DOHH2 (cell line): ENCODE measurements at regions not wholly inside any gene's neighbourhood (a gene's known extent, or its start where the extent isn't known, plus 50 kb on each side); places are given as distances from the start of the nearest gene placed in this dataset.

Experiments used
- H3F3A ChIP-seq: fragments of 200-600 bp; sonication (generic), shearing (Covaris generic); 2 replicates; pipeline ENCODE4 v1.6.0; 2016; ENCODE audit warnings: antibody characterized with exemption, mild to moderate bottlenecking; ENCODE audit not compliant: control insufficient read depth, insufficient read depth
- H3K27ac ChIP-seq: fragments of 200-600 bp; sonication (generic); 2 replicates; pipeline ENCODE4 v1.5.1; 2014; ENCODE audit warnings: low read depth, mild to moderate bottlenecking, low read length, moderate library complexity
- H3K27me3 ChIP-seq: fragments of 200-600 bp; sonication (generic); 2 replicates; pipeline ENCODE4 v1.6.1; 2014; ENCODE audit warnings: mild to moderate bottlenecking, low read length, mixed read lengths; ENCODE audit not compliant: control insufficient read depth
- H3K36me3 ChIP-seq: fragments of 200-600 bp; sonication (generic); 2 replicates; pipeline ENCODE4 v1.6.1; 2014; ENCODE audit warnings: mild to moderate bottlenecking, low read length, moderate library complexity, mixed read lengths; ENCODE audit not compliant: control insufficient read depth
- H3K4me1 ChIP-seq: fragments of 200-600 bp; sonication (generic); 2 replicates; pipeline ENCODE4 v1.6.1; 2014; ENCODE audit warnings: mild to moderate bottlenecking, low read length, mixed read lengths; ENCODE audit not compliant: control insufficient read depth
- H3K4me2 ChIP-seq: fragments of 200-600 bp; sonication (generic); 2 replicates; pipeline ENCODE4 v1.6.0; 2014; ENCODE audit warnings: mild to moderate bottlenecking, low read length, moderate library complexity
- H3K4me3 ChIP-seq: fragments of 200-600 bp; sonication (generic); 2 replicates; pipeline ENCODE4 v1.5.1; 2014; ENCODE audit warnings: mild to moderate bottlenecking, low read length, mixed read lengths
- H3K79me2 ChIP-seq: fragments of 200-600 bp; sonication (generic); 2 replicates; pipeline ENCODE4 v1.6.1; 2014; ENCODE audit warnings: mild to moderate bottlenecking, low read length, mixed read lengths; ENCODE audit not compliant: control insufficient read depth
- H3K9me2 ChIP-seq: fragments of 200-600 bp; sonication (generic); replicated peaks from 2 replicates; pipeline ENCODE4 v1.6.1; 2014; ENCODE audit warnings: mild to moderate bottlenecking, low read length, mixed read lengths; ENCODE audit not compliant: control insufficient read depth
- H3K9me3 ChIP-seq: fragments of 200-600 bp; sonication (generic); 2 replicates; pipeline ENCODE4 v1.6.1; 2014; ENCODE audit warnings: antibody characterized with exemption, low read length, mixed read lengths; ENCODE audit not compliant: control insufficient read depth, insufficient read depth
- H4K20me1 ChIP-seq: fragments of 200-600 bp; sonication (generic); 2 replicates; pipeline ENCODE4 v1.6.0; 2014; ENCODE audit warnings: low read depth, mild to moderate bottlenecking, antibody characterized with exemption, low read length, moderate library complexity; ENCODE audit not compliant: control insufficient read depth, insufficient read depth
- CTCF ChIP-seq: fragments of 200-600 bp; sonication (generic); IDR thresholded peaks from one replicate; pipeline ENCODE4 v1.5.1; 2014; ENCODE audit warnings: antibody characterized with exemption, mild to moderate bottlenecking, low read depth, low read length; ENCODE audit not compliant: poor library complexity, severe bottlenecking
- EZH2phosphoT487 ChIP-seq: fragments of 200-600 bp; sonication (generic); IDR thresholded peaks from 2 replicates; pipeline ENCODE4 v1.6.1; 2017; ENCODE audit warnings: borderline replicate concordance, mild to moderate bottlenecking, antibody characterized with exemption, low read length, moderate library complexity, mixed read lengths

GRCh38 chr13:75936791-75937190 is 300.7 kb downstream of the LMO7 start:
- TF ChIP-seq EZH2phosphoT487 (no peak), CTCF (no peak)
- H3K27ac ChIP-seq: no peak overlapping the region

GRCh38 chr13:75935805-75936204 is 299.7 kb downstream of the LMO7 start:
- no peaks in the 10 kb centered on the region for H3K9me2 ChIP-seq
- no peaks in the 10 kb centered on the region for H3K9me3 ChIP-seq
- no peak for TF ChIP-seq EZH2phosphoT487
- no peak for TF ChIP-seq CTCF

More at GRCh38 chr13:75936791-75937190, 300.7 kb downstream of the LMO7 start:
- Histone ChIP-seq H3K36me3 (no peaks in the 10 kb centered on the region), H4K20me1 (no peaks in the 10 kb centered on the region), H3K9me2 (no peaks in the 10 kb centered on the region), H3K4me3 (no peak overlapping the region), H3F3A (no peaks in the 10 kb centered on the region), H3K9me3 (no peaks in the 10 kb centered on the region), H3K79me2 (no peaks in the 10 kb centered on the region), H3K4me1 (no peaks in the 10 kb centered on the region), H3K4me2 (no peak overlapping the region), H3K27me3 (peaks cover 5% of the 10 kb centered on the region)

GRCh38 chr13:75934889-75935288 is 298.8 kb downstream of the LMO7 start:
- Histone ChIP-seq H3K4me3 (no peak overlapping the region), H3K4me1 (no peaks in the 10 kb centered on the region), H3F3A (no peaks in the 10 kb centered on the region), H3K36me3 (no peaks in the 10 kb centered on the region), H3K9me3 (no peaks in the 10 kb centered on the region), H3K27ac (no peak overlapping the region), H3K79me2 (no peaks in the 10 kb centered on the region), H3K9me2 (no peaks in the 10 kb centered on the region), H3K4me2 (no peak overlapping the region), H3K27me3 (peaks cover 5% of the 10 kb centered on the region), H4K20me1 (no peaks in the 10 kb centered on the region)
- TF ChIP-seq CTCF: no peak
- no peak for TF ChIP-seq EZH2phosphoT487

More at GRCh38 chr13:75935805-75936204, 299.7 kb downstream of the LMO7 start:
- peaks cover 5% of the 10 kb centered on the region for H3K27me3 ChIP-seq
- no peaks in the 10 kb centered on the region for H3K79me2 ChIP-seq
- H3K27ac ChIP-seq: no peak overlapping the region
- H3F3A ChIP-seq: no peaks in the 10 kb centered on the region
- H3K4me2 ChIP-seq: no peak overlapping the region
- H3K4me1 ChIP-seq: no peaks in the 10 kb centered on the region
- no peaks in the 10 kb centered on the region for H3K36me3 ChIP-seq
- H4K20me1 ChIP-seq: no peaks in the 10 kb centered on the region
- H3K4me3 ChIP-seq: no peak overlapping the region

- Histone ChIP-seq H3K4me3 (no peak overlapping the region), H3K27ac (no peak overlapping the region)
- TF ChIP-seq EZH2phosphoT487 (no peak), CTCF (no peak)
These were observed 296.5 kb downstream of the LMO7 start for GRCh38 chr13:75932636-75933035.

More at GRCh38 chr13:75932636-75933035, 296.5 kb downstream of the LMO7 start:
- Histone ChIP-seq H3K36me3 (no peaks in the 10 kb centered on the region), H3K9me3 (no peaks in the 10 kb centered on the region), H4K20me1 (no peaks in the 10 kb centered on the region), H3F3A (no peaks in the 10 kb centered on the region), H3K27me3 (peaks cover 5% of the 10 kb centered on the region), H3K9me2 (no peaks in the 10 kb centered on the region), H3K79me2 (no peaks in the 10 kb centered on the region), H3K4me2 (no peak overlapping the region), H3K4me1 (no peaks in the 10 kb centered on the region)
